ENCODE measurements at regions not wholly inside any gene's neighbourhood (a gene's known extent, or its start where the extent isn't known, plus 50 kb on each side); places are given as distances from the start of the nearest gene placed in this dataset.

- TF ChIP-seq, protein P1, sequence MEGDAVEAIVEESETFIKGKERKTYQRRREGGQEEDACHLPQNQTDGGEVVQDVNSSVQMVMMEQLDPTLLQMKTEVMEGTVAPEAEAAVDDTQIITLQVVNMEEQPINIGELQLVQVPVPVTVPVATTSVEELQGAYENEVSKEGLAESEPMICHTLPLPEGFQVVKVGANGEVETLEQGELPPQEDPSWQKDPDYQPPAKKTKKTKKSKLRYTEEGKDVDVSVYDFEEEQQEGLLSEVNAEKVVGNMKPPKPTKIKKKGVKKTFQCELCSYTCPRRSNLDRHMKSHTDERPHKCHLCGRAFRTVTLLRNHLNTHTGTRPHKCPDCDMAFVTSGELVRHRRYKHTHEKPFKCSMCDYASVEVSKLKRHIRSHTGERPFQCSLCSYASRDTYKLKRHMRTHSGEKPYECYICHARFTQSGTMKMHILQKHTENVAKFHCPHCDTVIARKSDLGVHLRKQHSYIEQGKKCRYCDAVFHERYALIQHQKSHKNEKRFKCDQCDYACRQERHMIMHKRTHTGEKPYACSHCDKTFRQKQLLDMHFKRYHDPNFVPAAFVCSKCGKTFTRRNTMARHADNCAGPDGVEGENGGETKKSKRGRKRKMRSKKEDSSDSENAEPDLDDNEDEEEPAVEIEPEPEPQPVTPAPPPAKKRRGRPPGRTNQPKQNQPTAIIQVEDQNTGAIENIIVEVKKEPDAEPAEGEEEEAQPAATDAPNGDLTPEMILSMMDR (conservative IDR thresholded peaks at IDR 0.05; ENCODE audit: low read length): no peak
- TF ChIP-seq EZH2phosphoT487 (IDR thresholded peaks at IDR 0.05; ENCODE audit: borderline replicate concordance): no peak
Observed at GRCh38 chr1:42043811-42044210, 109.4 kb upstream of the GUCA2B start.

Measured in Loucy (cell line).